HUDEP-2 (cell line): ENCODE measurements at regions not wholly inside any gene's neighbourhood (a gene's known extent, or its start where the extent isn't known, plus 50 kb on each side); places are given as distances from the start of the nearest gene placed in this dataset.

Experiments used
- DNase-seq, 76 experiments: peaks; one replicate each; lab custom pipeline; 2025; ENCODE audit not compliant: unreplicated experiment in 76 of 76; lab: John Stamatoyannopoulos, UW

DNA sequence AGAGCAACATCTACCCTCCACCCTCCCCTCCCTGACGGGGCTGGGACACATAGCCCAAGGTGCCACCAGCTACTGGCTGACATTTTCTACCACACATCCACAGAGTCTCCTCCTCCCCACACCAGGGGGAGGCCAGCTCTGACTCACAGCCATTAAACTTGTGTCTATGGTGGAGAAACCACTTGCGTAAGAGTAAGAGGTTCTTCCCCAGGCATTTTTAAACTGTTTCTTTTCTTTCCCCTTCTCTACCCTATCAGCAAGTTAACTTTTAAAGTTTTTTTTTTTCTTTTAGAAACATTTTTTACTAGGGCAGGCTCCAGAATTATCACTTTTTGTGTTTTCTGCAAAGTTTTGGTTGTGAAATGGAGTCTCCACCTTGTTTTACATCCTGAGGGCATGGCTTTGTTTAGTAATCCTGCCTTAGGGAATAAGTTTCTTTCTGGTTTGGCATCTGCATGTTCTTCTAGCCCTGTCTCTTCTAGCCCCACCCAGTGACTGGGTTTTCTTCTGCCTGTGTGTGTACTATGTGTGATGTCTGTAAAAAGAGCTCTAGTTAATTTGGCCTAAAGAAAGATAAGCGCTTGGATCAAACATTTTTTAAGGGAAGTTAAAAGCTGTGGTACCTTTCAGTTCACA lies 148.8 kb upstream of the GADL1 start:
- no peak for DNase-seq

DNA sequence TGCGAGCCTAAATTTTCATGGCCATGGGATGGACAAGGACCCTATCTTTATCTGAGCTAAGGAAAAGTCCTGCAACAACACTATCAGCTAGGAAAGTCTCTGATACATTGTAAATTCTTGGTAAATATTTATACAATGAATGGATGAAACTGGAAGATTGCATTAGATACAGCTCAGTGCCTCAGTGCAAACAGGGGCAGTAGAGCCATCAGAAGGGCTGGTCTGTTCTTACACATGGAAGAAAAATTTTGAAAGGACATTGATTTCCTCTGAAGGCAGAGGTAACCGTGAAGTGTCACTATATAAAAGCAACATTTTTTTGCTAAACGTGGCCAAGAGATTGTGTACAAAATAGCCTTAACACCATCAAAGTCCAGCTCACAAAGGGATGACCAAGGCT lies 153.2 kb upstream of the GADL1 start:
- DNase-seq = no peak

DNA sequence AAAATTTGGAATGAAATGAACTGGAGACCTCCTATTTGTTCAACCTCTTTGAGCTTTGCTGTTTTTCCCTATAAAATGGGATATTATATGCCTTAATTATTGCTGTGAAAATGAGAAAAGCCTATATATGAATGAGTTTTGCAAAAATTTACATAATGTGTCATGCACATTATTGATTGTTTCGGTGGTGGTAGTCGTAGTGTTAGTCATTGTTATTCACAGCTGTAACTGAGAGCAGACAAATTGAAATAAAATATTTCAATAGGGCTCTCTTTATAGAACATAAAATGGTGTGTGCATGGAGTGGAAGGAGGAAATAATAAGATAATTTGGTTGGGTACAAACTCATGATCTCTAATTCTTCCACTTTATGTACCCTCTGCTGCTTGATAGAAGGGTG lies 153.7 kb upstream of the GADL1 start:
- DNase-seq = no peak

DNA sequence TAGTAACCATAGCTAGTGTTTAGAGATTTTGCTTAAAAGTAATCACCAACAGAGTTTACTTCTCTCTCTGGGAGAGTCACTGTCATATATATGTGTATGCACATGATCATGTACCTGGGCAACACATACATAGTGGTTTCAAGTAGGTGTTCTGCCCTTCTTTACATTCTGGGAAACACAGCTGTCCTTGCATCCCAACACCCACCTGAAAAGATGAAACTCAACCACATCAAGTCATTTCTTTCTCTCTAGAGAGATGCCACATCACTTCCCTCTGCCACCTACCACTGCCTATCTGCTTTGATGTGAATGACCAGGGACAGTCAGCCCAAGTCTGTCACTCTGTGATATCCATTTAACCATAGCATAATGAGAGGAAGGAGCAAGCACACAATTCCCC lies 155.8 kb upstream of the GADL1 start:
- DNase-seq = no peak

DNA sequence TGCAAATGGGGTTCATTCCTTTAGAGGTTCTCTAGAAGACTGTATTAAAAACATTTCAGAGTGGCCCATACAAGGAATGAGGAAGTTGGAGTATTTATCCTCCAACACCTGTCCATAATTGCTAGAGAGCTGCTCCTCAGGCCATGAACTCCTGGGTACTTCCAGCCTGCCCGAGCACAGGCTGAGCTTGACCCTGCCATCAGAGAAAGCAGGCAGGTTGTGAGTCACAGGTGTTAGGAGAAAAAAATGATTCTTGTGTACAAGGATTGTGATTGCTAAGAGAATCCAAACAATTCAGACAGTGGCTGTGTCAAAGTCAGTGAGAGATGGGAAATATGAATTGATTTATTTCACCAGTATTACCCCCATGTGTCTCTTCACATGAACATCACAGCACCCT lies 156.8 kb upstream of the GADL1 start:
- no peak for DNase-seq

DNA sequence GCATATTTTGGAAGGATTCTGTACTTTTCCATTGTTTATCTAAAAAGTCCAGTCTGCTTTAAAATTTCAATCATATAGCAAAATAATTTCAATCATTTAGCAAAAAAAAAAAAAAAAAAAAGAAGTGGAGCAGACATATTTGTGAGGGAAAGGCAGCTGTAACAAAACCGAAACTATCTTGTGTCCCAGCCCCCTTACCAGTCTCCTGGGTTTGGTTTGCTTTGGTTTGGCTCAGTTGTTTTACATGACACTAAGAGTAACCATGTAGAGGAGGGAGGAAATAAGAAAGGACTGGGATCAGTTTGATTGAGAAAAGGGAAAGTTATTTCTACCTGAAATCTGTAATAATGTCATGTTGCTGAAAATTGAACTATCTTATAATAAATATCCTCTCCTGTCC lies 158.8 kb upstream of the GADL1 start:
- DNase-seq = peak in 1 of 76 experiments; percentile 0

DNA sequence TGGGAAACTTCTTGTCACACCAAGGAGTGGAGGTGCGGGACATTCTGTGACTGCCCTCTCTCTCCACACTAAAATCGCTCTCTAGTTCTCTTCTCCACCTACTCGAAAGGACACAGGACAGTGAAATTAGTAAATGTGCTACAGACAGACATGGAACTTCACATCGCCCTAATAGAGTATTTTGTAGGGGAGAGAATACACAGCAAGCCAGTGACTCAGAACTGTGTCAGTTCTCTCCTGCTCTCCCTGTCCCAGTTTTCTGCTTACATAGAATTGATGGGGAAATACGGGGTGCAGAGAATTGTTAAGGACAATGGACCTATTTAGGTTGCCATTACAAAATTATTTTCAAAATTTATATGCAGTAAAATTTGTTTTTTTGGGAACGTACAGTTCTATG lies 159.6 kb upstream of the GADL1 start:
- DNase-seq = no peak

DNA sequence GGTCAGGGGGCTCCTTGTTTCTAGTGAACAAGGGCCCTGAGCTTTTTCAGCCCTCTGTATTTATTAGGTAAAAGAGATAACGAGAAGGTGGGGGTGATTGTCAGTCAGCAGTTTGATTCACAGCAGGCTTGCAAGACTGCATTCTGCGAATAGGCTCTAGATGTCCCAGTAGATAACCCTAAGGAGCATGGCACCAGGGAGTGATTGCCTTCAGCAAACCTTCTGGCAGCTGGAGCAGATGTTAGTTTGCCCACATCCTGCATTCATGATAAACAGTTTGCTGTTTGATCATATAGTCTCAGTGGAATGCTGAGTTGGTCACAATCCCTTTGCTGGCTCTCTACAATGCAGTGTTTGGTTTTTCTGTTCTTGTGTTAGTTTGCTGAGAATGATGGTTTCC lies 161.3 kb upstream of the GADL1 start:
- DNase-seq = no peak

DNA sequence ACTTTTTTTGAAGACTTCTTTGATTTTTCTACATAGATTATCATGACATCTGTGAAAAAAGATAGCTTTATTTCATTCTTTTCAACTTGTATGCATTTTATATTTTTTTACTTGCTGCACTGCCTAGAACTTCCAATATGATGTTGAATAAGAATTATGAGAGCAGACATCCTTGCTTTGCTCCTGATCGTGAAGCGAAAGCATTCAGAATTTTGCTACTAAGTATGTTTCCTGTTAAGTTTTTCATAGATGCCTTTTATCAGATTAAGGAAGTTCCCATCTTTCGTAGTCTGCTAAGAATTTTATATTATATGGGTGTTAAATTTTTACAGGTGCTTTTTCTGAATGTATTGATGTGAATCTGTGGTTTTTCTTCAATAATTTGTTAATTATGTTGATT lies 163.4 kb upstream of the GADL1 start:
- no peak for DNase-seq

DNA sequence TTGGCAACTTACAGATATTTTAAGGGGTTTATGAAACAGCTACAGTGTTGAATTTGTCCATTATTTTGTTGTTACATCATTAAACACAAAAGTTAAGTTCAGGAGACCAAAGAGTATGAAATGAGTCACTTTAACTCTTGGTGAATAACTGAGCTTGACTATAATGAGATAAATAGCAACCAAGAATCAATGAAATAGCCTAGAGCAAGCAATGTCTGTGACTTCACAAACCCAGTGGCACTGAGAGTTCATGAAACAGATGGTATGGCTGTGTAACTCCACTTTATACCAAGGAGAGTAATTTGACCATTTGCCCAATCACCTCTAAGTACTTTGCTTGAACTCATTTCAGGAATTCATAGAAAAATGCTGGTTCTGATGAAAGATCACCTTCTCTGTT lies 169.6 kb upstream of the GADL1 start:
- no peak for DNase-seq

DNA sequence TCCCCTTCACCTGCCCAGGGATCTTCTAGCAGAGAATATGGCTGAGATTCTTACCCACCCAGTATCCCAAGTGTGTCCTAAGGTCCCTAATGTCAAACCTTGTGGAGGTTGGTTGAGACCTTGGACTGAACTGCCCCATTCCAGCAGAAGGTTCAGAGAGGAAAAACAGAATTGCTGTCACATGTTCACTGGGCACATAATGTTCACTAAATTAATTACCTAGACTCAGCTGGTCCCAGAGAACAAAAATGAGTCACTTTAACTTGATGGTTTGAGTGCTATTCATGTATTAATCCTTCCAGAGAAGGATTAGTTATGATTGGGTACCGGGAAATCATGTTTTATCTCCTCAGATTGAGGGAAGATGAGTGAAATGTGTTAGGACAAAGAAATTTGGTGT lies 171.3 kb upstream of the GADL1 start:
- DNase-seq = no peak

DNA sequence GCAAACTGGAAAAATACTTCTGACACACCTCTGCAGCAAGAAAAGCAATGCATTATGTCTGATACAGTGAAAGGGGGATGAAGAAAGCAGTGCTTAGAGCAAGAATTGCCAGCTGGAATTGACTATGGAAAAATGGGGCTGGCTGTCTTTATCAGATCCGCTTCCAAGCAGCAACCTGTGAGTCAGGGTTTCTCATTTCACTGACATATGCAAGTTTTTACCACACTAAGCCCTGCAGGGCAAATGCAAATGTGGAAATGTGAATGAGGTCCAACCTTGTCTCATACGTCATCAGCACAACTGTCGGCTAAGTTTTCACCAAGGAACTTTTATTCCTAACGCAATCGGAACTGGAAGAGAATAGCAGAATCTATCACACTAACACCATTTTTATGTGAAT lies 172.5 kb upstream of the GADL1 start:
- DNase-seq = no peak

DNA sequence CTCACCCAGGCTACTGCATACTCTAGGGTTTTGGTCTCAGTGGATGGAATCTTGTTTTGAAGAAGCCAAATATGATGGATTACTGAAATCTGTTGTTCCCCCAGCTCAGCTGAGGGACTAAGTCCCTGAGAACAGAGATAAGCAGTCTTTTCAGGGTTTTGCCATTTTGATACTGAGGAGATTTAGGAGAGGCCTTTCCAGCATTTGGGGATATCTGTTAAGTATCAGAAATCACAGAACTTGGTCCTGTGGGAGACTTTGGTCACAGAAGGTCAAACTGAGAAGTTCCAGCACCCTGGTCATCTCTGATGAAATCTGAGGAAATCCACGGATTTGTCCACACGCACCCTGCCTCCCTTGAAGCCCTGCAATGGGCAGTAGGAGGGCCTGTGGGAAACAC lies 181.0 kb upstream of the GADL1 start:
- DNase-seq = no peak

DNA sequence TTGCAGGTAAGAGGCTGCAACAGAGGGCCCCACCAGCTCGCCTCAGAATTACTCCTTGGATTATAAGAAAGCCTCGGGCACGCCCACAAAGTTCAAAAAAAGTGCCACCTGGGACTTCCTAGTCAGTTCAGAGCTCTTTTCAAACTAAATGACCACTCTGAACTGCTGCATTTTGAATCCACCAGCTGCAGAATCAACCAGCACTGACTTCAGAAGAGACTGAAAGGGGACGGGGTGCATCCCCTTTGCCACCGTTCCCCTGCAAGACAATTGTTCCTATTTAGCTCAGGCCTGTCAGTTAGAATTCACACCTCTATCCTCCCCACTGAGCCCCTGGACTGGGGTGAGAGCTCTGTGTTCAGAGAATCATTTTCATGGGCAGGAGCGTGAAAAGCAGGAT lies 181.4 kb upstream of the GADL1 start:
- DNase-seq = no peak

DNA sequence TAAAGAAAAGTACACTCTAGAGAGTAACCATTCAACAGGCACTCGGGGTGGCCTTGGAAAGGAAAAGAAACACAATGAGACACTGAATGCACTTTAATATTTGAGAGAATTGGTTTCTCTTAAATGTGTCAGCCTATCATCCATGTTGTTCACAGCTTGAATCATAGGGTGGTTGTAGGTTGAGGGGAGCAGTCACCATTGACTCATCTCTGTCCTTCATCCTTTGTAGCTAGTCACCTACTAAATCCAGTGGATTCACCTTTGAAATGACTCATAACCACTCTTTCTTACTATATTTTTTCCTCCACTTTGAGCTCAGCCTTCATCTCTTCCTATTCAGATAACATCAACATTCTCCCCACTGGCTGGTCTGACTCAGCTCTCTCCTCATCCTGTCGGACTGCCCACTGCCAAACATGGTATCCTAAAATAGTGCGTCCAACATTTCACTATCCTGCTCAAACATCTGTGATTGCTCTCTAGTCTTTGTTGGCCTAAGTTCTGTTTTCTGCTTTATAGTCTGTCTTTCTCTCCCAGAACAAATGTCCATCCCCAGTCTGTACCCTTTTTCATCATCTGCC lies 182.7 kb upstream of the GADL1 start:
- DNase-seq = no peak

DNA sequence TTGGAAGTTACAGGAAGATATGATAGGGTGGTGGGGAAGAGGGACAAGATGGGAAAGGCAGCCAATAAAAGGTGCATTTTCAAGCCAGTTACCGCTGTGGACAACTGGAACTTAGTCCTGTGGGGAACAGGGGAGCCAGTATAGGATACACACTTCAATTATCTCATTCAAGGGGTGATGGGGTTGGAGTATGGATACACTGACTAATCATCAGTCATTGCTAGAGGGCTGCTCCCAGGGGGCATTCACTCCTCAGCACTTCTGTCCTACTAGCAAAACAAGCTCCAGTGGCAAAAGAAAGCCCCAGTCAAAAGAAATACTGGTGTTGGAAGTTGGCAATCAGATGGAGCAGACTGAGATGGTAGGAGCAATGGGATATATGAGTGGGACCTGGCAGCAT lies 183.4 kb upstream of the GADL1 start:
- no peak for DNase-seq

DNA sequence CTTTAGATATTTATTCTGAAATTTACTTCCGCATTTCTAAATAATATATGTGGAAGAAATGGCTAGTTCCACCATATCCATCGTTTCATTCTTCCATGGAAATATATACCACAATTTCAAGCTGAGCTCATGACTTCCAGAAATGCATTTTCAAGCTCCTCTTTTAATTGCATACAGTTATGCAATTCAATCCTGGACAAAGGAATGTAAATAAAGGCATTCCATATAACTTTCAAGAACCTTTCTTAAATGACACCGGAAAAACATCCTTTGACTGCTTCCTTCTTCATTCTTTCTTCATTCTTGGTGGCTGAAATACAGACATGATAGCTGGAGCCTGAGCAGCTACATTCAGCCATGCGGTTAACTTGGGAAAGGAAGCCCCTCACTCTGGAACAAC lies 185.2 kb upstream of the GADL1 start:
- DNase-seq = no peak

DNA sequence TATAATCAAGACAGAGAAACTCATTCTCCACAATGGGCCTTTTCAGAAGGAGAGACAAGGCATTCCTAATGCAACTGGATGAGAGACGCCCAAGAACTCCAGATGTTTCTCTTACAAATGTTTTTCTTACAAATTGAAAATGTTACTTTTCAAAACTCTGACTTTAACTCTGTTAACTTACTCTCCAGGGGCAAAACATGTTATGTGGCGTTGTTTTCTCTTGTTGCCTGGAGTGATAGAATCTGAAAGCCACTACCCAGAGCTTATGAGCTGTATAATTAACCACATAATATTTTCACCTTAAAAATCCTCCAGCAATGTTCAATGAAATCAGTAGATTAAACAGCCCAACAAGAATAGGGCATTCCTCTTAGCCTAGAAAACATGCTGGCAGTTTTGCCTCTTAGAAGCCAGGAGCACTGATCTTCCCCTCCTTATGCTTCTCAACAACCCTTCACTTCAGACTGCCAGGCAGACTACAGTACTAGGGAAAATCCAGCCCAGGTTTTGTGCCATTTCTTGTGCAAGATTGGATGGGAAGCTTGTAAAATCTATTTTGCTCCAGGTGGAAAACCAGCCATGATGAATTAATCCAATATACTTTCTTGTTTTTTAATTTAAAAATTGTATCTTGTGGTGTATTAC lies 186.7 kb upstream of the GADL1 start:
- DNase-seq = no peak

DNA sequence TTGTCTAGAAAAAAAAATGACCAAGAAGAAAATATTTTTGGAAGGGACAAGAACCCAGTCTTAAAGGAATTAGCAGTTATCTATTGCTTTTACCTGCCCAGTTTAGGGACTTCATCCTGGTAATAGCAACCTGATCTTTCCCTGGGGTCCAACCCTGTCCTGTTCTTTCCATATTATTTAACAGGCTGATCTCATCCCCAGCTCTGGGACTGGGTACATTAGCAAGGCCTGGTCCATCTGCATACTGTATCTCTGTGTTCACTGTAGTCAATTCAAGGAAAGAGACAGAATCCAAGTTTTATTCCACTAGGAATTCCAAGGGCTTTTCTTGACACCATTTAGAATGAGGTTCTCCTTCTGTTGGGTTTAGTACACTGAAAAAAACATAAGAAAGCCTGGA lies 191.7 kb upstream of the GADL1 start:
- DNase-seq = no peak

DNA sequence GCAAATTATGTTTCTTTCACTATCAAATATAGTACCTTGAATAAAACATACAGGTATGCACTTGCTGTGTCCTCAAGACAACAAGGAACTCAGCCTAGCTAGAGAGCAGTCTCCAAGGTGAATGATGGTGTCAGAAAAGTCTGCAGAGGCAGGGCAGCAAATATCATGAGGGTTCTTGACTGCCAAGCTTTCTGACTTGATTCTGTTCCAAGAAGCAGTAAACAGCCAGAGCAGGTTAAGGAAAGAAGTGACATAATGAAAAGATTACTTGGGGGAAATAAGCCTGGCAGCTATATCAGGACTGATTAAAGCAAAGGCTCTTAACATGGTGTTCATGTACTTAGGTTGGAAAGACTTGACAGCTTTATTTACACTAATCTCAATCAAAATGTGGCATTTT lies 192.2 kb upstream of the GADL1 start:
- no peak for DNase-seq

DNA sequence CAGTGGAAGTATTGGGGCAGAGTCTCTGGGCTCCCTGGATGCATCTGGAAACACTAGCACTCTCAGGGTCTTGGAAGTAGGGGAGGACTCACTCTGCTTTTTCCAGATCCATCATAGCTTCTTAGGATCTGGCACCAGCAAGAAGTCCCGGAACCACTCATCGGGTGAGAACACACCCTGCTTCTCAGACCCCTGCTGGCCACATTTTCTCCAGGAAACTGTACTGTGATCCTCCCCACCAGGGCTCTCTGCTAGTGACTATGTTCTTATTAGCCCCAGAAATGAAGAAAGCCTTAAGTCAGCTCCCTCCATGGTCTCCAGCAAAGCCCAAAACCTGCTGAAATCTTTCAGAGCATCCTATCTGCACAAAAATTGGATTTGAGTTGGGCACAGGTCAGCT lies 197.3 kb upstream of the GADL1 start:
- no peak for DNase-seq

DNA sequence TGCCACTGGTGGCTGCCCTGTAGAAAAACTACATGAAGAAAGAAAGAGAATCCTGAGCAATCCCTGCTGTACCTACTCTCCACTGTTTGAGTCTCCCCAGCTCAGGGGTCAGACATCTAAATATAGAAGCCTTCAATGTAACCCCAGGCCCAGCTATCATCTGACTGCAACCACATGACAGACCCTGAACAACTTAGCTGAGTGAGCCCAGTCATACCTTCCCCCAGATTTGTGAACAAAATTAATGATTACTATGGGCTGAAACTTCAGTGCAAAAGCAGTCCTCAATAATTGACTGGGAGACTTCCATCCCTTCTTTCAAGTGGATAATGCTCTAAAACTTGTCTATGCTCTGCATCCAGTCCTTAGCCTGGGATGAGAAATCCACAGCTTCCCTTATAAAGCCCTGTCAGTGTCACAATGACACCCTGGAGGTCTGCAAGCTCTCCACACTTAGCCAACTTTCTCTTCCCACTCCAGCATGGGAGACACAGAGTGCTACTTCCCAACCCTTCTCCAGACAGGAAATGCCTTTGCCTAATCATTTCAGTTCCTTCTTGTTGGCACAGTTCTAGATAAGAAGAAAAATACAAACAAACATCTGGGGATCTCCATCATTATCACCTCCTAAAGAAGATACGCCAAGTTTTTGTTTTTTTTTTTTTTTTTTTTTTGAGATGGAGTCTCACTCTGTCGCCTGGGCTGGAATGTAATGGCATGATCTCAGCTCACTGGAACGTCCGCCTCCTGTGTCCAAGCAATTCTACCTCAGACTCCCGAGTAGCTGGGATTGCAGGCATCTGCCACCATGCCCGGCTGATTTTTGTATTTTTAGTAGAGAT lies 198.5 kb upstream of the GADL1 start:
- DNase-seq = no peak
